HG02610 (cell line): ENCODE measurements at regions not wholly inside any gene's neighbourhood (a gene's known extent, or its start where the extent isn't known, plus 50 kb on each side); places are given as distances from the start of the nearest gene placed in this dataset.
"Not testable (repeated sequence)": the region's sequence is repeated elsewhere in the genome, so short reads cannot be mapped to it uniquely, and the experiment has no call there.

Experiments used
- ATAC-seq: cut with Tn5 transposase; IDR thresholded peaks from one replicate; pipeline ENCODE4 v1.9.1; 2021; ENCODE audit warnings: mild to moderate bottlenecking, moderate library complexity; ENCODE audit not compliant: unreplicated experiment

- ATAC-seq = not testable (repeated sequence)
These were observed 187.4 kb downstream of the FAM72C start for GRCh38 chr1:143784239-143784882.

- not testable (repeated sequence) for ATAC-seq
These were observed 193.6 kb downstream of the FAM72C start for GRCh38 chr1:143778178-143778577.

- ATAC-seq = not testable (repeated sequence)
These were observed 207.0 kb downstream of the FAM72C start for GRCh38 chr1:143764831-143765230.

GRCh38 chr1:143760366-143760765 is 211.4 kb downstream of the FAM72C start:
- ATAC-seq = not testable (repeated sequence)

GRCh38 chr1:143755961-143756360 is 215.8 kb downstream of the FAM72C start:
- ATAC-seq = not testable (repeated sequence)

GRCh38 chr1:143748906-143749305 is 222.9 kb downstream of the FAM72C start:
- ATAC-seq = no peak

- no peak for ATAC-seq
These were observed 235.2 kb downstream of the FAM72C start for GRCh38 chr1:143736562-143736961.

GRCh38 chr1:143735764-143736461 is 235.9 kb downstream of the FAM72C start:
- ATAC-seq = no peak

GRCh38 chr1:143734261-143734660 is 237.5 kb downstream of the FAM72C start:
- not testable (repeated sequence) for ATAC-seq

GRCh38 chr1:143730890-143731289 is 240.9 kb downstream of the FAM72C start:
- not testable (repeated sequence) for ATAC-seq

- peak; percentile 58 for ATAC-seq
These were observed 242.2 kb downstream of the FAM72C start for GRCh38 chr1:143729449-143730111.

- peak; percentile 96 for ATAC-seq
These were observed 242.9 kb downstream of the FAM72C start for GRCh38 chr1:143728802-143729448.

GRCh38 chr1:143727263-143727662 is 244.5 kb downstream of the FAM72C start:
- ATAC-seq = no peak

GRCh38 chr1:143721024-143721373 is 250.8 kb downstream of the FAM72C start:
- no peak for ATAC-seq

GRCh38 chr1:143720087-143721023 is 251.4 kb downstream of the FAM72C start:
- ATAC-seq = no peak

GRCh38 chr1:143718524-143718923 is 253.3 kb downstream of the FAM72C start:
- ATAC-seq = no peak

GRCh38 chr1:143718021-143718420 is 253.8 kb downstream of the FAM72C start:
- ATAC-seq = no peak

GRCh38 chr1:143717434-143717833 is 254.4 kb downstream of the FAM72C start:
- ATAC-seq = no peak

- not testable (repeated sequence) for ATAC-seq
These were observed 256.9 kb downstream of the FAM72C start for GRCh38 chr1:143714913-143715312.

- ATAC-seq = not testable (repeated sequence)
These were observed 262.1 kb downstream of the FAM72C start for GRCh38 chr1:143709606-143710259.
